ENCODE measurements at regions not wholly inside any gene's neighbourhood (a gene's known extent, or its start where the extent isn't known, plus 50 kb on each side); places are given as distances from the start of the nearest gene placed in this dataset.
"Not testable (repeated sequence)": the region's sequence is repeated elsewhere in the genome, so short reads cannot be mapped to it uniquely, and the experiment has no call there.

DNA sequence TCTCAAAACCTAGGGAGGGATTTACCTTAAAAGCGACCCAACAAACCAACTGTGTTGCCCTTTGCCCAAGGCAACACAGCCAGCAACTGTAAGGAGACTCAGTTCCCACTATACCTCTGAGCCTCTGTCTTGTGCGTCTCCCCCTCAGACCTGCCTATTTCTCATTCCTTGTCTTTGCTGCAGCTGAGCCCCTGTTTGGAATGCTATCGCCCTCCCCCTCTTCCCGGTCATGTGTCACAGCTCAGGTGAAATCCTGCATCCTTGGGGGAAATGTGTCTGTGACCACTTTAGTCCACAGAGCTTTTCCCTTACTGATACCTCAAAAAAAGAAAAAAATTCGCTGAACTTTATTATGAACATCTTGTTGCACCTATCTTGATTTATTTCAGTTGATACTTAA is 52.0 kb upstream of the LRIG1 start:
- in situ Hi-C loops (cut with HindIII; ENCODE audit: low sequenced_read_pairs) = no loop called here

DNA sequence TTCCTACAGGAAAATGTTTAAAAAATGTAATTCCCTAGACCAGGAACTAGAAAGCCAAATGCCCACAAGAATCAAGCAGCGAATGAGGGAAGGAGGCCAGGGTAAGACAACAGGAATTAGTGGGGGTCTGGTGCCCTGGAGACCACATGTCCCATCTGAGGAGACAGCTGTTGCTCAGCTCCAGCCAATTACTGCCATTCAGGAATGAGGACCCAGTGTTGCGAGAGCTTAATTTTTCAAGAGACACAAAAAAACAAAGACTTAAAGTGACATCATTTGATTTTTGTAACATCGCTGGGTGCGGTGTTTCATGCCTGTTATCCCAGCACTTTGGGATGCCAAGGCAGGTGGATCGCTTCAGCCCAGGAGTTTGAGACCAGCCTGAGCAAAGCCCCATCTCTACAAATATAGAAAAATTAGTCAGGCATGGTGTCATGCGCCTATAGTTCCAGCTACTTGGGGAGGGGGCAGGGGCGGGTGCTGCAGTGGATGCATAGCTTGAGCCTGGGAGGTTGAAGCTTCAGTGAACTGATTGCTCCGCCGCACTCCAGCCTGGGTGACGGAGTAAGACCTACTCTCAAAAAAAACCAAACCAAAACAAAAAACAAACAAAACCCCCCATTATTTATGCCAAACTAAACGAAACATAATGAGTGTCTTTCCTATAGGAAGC is 52.8 kb upstream of the LRIG1 start:
- in situ Hi-C loops (cut with HindIII; ENCODE audit: low sequenced_read_pairs) = no loop called here

DNA sequence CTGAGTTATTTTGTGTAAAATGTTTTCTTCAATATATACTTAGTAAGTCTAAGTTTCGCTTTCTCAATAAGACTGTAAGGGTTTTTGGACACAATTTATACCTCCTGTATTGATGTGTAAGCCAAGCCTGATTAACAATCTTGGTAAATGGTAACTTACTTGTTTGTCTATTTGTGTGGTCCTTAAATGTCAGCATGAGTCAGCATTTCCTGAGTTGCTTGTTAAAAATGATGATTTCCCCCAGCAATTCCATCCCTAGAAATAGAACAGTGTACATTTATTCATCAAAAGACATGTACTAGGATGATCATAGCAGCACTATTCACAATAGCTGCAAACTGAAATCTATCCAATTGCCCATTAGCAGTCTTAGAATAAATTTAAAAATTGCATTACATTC is 53.4 kb upstream of the LRIG1 start:
- in situ Hi-C loops (cut with HindIII; ENCODE audit: low sequenced_read_pairs) = no loop called here

GRCh38 chr3:66555214-66555844 is 54.5 kb upstream of the LRIG1 start:
- in situ Hi-C loops (cut with HindIII; ENCODE audit: low sequenced_read_pairs) = no loop called here

DNA sequence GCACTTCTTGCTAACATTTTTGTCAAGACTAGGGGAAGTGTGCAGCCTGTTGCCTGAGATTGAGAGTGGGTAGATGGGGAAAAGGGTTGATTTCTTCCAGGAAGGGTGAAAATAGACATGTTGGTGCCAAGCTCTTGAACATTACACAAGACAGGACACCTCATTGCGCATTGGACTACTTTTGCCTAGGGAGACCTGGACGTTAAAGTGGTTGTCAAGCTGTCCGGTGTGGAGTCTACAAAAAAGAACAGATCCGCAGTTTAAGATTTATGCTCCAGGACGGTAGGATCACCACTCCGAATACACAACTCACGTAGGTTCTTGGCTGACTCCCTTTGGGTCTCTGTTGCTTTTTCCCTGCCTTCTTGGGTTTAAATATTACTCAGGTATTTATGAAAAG is 56.3 kb upstream of the LRIG1 start:
- in situ Hi-C loops (cut with HindIII; ENCODE audit: low sequenced_read_pairs) = no loop called here

DNA sequence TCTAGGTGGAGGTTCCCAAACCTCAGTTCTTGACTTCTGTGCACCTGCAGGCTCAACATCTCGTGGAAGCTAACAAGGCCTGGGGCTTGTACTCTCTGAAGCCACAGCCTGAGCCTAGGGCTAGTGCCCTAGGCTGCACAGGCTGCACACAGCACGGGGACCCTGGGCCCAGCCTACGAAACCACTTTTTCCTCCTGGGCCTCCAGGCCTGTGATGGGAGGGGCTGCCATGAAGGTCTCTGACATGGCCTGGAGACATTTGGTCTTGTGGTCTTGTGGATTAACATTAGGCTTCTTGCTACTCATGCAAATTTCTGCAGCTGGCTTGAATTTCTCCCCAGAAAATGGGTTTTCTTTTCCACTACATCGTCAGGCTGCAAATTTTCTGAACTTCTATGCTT is 59.1 kb upstream of the LRIG1 start:
- in situ Hi-C loops (cut with HindIII; ENCODE audit: low sequenced_read_pairs) = not testable (repeated sequence)

DNA sequence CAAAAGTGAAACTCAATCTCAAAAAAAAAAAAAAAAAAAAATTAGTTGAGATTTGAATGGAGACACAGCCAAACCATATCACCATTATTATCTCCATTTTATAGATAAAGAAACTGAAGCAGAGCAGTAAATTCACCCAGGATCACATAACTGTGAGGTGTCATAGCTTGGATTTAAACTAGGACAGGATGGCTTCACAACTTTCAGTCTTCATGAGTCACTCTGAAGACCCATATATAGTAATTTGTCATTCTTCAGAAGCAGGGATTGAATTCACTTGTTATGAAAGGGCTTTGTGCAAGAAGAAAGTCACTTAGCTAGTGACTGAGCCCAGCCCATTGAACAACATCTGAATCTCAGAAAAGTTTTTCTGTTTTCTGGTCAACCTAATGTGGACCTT is 60.5 kb upstream of the LRIG1 start:
- in situ Hi-C loops (cut with HindIII; ENCODE audit: low sequenced_read_pairs) = no loop called here

DNA sequence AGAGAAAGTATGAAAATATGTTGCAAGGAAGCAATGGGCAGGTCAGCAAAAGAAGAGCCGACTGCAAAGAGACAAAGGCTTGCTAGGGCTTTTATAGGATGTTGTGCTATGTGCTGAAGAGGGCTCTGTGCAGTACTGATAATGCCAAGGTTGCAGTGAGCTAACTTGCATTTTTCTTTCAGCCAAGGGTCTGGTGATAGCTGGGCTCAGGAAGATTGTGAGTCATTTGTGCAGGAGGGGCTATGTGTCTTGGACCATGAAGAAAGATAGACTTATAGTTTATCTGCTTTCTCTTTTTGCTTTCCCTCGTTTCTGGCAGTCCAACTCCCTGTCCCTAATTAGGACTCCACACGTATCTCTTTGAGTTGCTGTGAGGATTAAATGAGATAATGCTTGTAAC is 64.5 kb upstream of the LRIG1 start:
- in situ Hi-C loops (cut with HindIII; ENCODE audit: low sequenced_read_pairs) = no loop called here

DNA sequence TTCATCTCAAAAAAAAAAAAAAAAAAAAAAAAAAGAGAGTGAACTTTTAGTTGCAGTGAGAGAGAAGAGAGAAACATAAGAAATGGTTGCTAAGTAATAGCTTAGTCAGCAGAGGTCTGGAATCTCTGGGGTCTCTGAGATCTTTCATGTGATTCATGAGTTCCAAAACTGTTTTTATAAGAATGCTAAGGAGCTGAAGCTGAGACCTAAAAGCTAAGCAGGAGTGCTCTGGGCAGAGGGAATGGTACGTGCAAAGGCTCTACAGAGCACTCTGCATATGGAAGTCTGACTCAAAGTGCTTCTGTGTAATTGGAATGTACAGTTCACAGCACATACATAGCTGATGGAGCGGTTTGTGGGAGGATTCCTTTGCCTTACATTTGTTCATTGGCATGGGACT is 66.3 kb upstream of the LRIG1 start:
- in situ Hi-C loops (cut with HindIII; ENCODE audit: low sequenced_read_pairs) = no loop called here

DNA sequence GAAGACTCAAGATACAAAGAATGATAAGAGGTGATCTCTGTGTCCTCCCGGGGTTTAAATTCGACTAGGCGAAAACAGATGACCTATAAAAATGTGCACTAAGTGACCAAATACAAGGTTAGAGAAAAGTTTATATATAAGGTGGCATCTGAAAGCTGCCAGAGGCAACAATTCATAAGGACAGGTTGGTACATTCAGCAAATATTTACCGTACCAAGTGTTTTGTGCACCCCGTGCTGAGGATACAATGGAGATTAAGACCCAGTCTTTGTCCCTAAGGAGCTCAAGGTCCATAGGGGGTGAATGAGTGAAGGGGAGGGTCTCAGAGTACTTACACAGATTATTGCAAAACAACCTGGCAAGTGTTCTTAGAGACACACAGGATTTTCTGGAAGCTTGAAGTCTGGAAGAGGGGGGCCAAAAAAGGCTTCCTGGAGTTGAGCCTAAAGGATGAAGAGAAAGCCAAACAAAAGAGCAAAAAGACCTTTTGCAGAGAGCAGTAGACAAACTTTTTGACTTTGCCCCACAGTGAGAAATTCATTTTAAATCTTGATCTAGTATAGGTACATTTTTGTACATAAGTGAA is 71.4 kb upstream of the LRIG1 start:
- in situ Hi-C loops (cut with HindIII; ENCODE audit: low sequenced_read_pairs) = no loop called here

GRCh38 chr3:66572938-66573710 is 72.3 kb upstream of the LRIG1 start:
- in situ Hi-C loops (cut with HindIII; ENCODE audit: low sequenced_read_pairs) = no loop called here

- in situ Hi-C loops (cut with HindIII; ENCODE audit: low sequenced_read_pairs) = no loop called here
These were observed 73.3 kb upstream of the LRIG1 start for GRCh38 chr3:66574091-66574490.

DNA sequence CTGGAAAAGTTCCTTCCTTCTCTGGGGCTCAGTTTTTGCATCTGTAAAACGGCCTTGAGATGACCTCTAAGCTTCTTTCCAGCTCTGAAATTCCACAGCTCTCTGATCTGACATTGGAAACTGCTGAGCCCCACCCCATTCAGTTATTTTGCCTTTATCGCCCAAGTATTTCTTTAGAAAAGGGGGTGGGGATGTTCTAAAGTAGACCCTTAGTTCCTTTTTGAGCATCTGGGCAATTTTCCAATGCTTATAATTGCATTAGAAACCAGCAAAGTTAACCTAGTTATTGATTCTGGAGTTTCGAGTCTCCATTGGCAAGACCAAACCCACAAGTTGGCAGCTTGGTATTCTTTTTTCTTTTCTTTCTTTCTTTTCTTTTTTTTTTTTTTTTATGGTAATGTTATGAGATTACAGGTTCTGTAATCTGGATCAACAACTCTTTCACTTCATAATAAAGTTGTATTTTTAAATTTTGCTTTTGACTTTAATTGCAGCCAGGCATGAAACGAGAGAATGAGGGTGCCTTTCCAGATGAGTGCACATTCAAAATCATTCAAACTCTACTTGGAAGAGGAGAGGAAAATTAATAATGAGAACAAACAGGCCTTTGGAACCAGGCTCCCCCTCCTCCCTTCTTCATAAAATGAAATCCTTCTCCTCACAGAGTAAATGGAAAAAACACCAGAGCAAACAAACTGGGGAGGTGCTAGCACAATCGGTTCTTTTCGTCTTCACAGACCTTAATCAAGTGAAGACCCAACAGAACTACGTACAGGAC is 76.8 kb upstream of the LRIG1 start:
- in situ Hi-C loops (cut with HindIII; ENCODE audit: low sequenced_read_pairs) = no loop called here

DNA sequence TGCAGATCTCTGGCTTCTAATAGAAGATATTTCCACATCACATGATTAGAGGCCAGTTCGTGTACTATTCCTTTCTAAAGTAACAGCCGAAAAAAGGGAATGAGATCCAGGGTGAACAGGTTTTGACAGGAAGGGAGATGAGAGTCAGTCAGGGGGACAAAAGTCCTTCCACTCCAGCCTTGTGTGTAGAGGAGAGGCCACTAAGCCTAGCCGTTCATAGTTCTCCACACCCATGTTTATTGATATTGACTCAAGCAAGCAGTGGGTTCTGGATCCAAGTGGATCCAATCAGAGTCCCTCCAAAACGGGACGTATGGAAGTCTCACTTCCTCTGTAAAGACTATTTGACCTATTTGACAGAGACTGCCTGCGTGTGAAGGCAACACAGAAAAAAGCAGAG is 80.4 kb upstream of the LRIG1 start:
- in situ Hi-C loops (cut with HindIII; ENCODE audit: low sequenced_read_pairs) = no loop called here

- in situ Hi-C loops (cut with HindIII; ENCODE audit: low sequenced_read_pairs) = no loop called here
These were observed 82.0 kb upstream of the LRIG1 start for GRCh38 chr3:66582721-66583423.

DNA sequence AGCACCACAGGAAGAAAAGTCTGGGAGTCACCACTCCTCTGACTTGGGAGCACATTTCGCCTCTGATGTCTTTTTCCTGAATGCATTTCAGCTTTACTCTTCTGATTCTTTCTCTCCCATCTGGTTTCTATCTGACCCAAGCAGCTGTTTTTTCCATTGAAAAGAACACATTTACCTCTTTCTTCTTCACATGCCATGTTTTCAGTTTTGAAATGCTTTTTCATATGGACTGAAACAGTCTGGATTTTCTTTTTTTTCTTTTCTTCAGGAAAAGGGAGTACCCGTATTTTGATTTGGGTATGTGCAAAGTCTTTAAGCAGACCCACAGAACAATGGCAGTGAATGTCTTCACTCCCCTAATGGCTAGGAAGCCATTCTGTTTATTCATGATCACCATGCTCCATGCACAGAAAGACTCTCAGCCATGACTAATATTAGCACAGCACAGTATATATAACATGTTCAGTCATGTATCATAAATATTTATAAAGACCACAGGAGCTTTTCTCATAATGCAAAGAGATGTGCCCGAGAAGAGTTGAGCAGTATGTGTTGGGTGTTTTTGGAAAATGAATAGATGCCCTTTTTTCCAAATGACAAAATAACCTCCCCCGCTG is 82.7 kb upstream of the LRIG1 start:
- in situ Hi-C loops (cut with HindIII; ENCODE audit: low sequenced_read_pairs) = no loop called here

DNA sequence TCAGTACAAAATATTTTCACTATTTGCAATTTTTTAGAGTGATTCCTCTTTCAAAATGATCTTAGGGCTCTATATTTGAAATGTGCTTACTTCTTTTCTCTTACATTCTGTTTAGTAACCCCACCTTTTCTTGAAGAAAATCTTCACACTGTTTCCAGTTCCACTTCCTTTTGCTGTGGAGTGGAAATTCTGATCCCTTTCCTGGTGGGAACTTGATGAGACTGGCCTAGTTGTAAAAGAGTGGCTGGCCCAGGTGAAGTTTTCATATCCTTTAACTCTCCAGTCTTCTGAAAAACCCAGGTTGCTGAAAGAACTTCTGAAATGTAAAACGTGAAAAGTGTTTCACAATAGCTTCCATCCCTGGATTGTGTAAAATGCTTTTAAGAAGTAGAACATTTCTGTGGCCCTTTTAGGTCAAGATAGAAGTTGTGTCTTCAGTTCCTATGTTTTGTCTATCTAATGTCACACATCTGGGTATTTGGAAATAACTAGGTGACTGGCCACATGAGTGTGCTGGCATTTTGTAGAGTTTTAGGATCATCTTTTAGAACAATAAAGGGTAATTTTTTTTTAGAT is 84.8 kb upstream of the LRIG1 start:
- in situ Hi-C loops (cut with HindIII; ENCODE audit: low sequenced_read_pairs) = no loop called here

- in situ Hi-C loops (cut with HindIII; ENCODE audit: low sequenced_read_pairs) = no loop called here
These were observed 86.0 kb upstream of the LRIG1 start for GRCh38 chr3:66586853-66587252.

GRCh38 chr3:66588340-66588847 is 87.6 kb upstream of the LRIG1 start:
- in situ Hi-C loops (cut with HindIII; ENCODE audit: low sequenced_read_pairs) = no loop called here

All from DLD1 (cell line).